Lung microvascular endothelial cell (primary cell): ENCODE measurements at regions not wholly inside any gene's neighbourhood (a gene's known extent, or its start where the extent isn't known, plus 50 kb on each side); places are given as distances from the start of the nearest gene placed in this dataset.

Experiments
- DNase-seq, 2 donors: peaks; one replicate each; pipeline versions ENCODE4 v3.0.0 to v3.0.0-alpha.2; 2010; ENCODE audit warnings: low read depth in 2 of 2

GRCh38 chr12:74985293-74985985 is 224.2 kb downstream of the KCNC2 start:
- no peak for DNase-seq

GRCh38 chr12:74985986-74986319 is 223.7 kb downstream of the KCNC2 start:
- no peak for DNase-seq

- DNase-seq = no peak
Observed at GRCh38 chr12:74988156-74988555, 221.5 kb downstream of the KCNC2 start.
